Adrenal gland (tissue), 5 donors: ENCODE measurements at regions not wholly inside any gene's neighbourhood (a gene's known extent, or its start where the extent isn't known, plus 50 kb on each side); places are given as distances from the start of the nearest gene placed in this dataset.

Experiments
- CTCF ChIP-seq, 6 experiments: fragments of 450-650 bp in 4 of 6; fragments of 200-600 bp in 2 of 6; sonication (generic) in 1 of 6; IDR thresholded peaks; 1 replicate in 5 of 6; 2 replicates in 1 of 6; pipeline versions ENCODE4 v1.5.1 to v1.8.0; 2016 to 2021; ENCODE audit warnings: antibody characterized with exemption in 6 of 6, mild to moderate bottlenecking in 2 of 6, moderate library complexity in 1 of 6
- POLR2A ChIP-seq, 2 donors: fragments of 450-650 bp; IDR thresholded peaks; one replicate each; pipeline ENCODE4 v1.6.1; 2017; ENCODE audit warnings: antibody characterized with exemption in 2 of 2, mild to moderate bottlenecking in 2 of 2, moderate library complexity in 1 of 2
- donor health status: DM: no; HTN: no; CAD: no.

- no peak for TF ChIP-seq CTCF (IDR thresholded peaks at IDR 0.05)
- no peak for TF ChIP-seq POLR2A (IDR thresholded peaks at IDR 0.05)
Measured at GRCh38 chr4:65019775-65020174, 610.5 kb upstream of the TECRL start.
